ENCODE measurements at regions not wholly inside any gene's neighbourhood (a gene's known extent, or its start where the extent isn't known, plus 50 kb on each side); places are given as distances from the start of the nearest gene placed in this dataset.

DNA sequence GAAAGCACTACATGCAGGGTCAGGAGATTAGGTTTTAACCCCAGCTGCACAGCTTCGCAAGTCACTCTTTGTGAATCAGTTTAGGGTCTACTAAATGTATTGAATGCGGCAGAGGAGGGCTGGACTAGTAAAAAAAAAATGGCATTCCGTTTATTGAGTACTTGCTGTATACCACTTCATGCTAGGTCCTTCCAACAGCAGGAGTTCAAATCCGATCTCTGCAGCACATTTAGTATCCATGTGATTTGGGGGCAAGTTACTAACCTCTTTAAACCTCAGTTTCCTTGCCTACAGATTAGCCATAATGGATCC, 204.4 kb downstream of the SNCAIP start:
- no peak overlapping the region; the same call in 1 of the 2 replicates for H3K4me2 ChIP-seq (ENCODE audit: low read depth, low read length)
- H3K36me3 ChIP-seq (replicated peaks in 1 of 2; ENCODE audit: control insufficient read depth in 1 of 2, insufficient read depth in 2 of 2, low read length in 2 of 2), result no peaks in the 10 kb centered on the region
- no peak overlapping the region for H3K27ac ChIP-seq (ENCODE audit: extremely low read length, insufficient read depth, low read length)
- POLR2A ChIA-PET, result no interaction called here
- TF ChIP-seq ZNF598 (CRISPR knock-in tag; IDR thresholded peaks at IDR 0.05; ENCODE audit: borderline replicate concordance) (no peak), HIVEP1 (CRISPR knock-in tag; IDR thresholded peaks at IDR 0.05) (no peak), NFYB (CRISPR knock-in tag; IDR thresholded peaks at IDR 0.05) (no peak), ZFP36L1 (CRISPR knock-in tag; IDR thresholded peaks at IDR 0.05) (no peak), MAFK (conservative IDR thresholded peaks at IDR 0.05 in 1 of 2, IDR thresholded peaks at IDR 0.05 in 1 of 2; ENCODE audit: low read length in 2 of 2) (no peak), ZNF709 (CRISPR knock-in tag; IDR thresholded peaks at IDR 0.05) (no peak), ZNF441 (CRISPR knock-in tag; IDR thresholded peaks at IDR 0.05; ENCODE audit: borderline replicate concordance) (no peak), AKAP8 (CRISPR knock-in tag; IDR thresholded peaks at IDR 0.05) (no peak), ZSCAN5A (CRISPR knock-in tag; IDR thresholded peaks at IDR 0.05; ENCODE audit: borderline replicate concordance) (no peak), YEATS4 (CRISPR knock-in tag; IDR thresholded peaks at IDR 0.05; ENCODE audit: borderline replicate concordance) (no peak), HMG20B (CRISPR knock-in tag; conservative IDR thresholded peaks at IDR 0.05) (no peak), ZNF317 (CRISPR knock-in tag; IDR thresholded peaks at IDR 0.05) (no peak), RXRA (CRISPR knock-in tag; IDR thresholded peaks at IDR 0.05) (no peak)
- TF ChIP-seq, protein P1, sequence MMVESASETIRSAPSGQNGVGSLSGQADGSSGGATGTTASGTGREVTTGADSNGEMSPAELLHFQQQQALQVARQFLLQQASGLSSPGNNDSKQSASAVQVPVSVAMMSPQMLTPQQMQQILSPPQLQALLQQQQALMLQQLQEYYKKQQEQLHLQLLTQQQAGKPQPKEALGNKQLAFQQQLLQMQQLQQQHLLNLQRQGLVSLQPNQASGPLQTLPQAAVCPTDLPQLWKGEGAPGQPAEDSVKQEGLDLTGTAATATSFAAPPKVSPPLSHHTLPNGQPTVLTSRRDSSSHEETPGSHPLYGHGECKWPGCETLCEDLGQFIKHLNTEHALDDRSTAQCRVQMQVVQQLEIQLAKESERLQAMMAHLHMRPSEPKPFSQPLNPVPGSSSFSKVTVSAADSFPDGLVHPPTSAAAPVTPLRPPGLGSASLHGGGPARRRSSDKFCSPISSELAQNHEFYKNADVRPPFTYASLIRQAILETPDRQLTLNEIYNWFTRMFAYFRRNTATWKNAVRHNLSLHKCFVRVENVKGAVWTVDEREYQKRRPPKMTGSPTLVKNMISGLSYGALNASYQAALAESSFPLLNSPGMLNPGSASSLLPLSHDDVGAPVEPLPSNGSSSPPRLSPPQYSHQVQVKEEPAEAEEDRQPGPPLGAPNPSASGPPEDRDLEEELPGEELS (CRISPR knock-in tag; IDR thresholded peaks at IDR 0.05), result no peak
- TF ChIP-seq, protein P2, sequence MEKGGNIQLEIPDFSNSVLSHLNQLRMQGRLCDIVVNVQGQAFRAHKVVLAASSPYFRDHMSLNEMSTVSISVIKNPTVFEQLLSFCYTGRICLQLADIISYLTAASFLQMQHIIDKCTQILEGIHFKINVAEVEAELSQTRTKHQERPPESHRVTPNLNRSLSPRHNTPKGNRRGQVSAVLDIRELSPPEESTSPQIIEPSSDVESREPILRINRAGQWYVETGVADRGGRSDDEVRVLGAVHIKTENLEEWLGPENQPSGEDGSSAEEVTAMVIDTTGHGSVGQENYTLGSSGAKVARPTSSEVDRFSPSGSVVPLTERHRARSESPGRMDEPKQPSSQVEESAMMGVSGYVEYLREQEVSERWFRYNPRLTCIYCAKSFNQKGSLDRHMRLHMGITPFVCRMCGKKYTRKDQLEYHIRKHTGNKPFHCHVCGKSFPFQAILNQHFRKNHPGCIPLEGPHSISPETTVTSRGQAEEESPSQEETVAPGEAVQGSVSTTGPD (CRISPR knock-in tag; IDR thresholded peaks at IDR 0.05), result no peak
- TF ChIP-seq, protein P3, sequence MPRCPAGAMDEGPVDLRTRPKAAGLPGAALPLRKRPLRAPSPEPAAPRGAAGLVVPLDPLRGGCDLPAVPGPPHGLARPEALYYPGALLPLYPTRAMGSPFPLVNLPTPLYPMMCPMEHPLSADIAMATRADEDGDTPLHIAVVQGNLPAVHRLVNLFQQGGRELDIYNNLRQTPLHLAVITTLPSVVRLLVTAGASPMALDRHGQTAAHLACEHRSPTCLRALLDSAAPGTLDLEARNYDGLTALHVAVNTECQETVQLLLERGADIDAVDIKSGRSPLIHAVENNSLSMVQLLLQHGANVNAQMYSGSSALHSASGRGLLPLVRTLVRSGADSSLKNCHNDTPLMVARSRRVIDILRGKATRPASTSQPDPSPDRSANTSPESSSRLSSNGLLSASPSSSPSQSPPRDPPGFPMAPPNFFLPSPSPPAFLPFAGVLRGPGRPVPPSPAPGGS (CRISPR knock-in tag; IDR thresholded peaks at IDR 0.05), result no peak
- no peak overlapping the region for H3K4me3 ChIP-seq (replicated peaks in 1 of 3; ENCODE audit: insufficient read depth in 1 of 3, low read depth in 2 of 3, low read length in 3 of 3)
- CTCF ChIA-PET (ENCODE audit: low intra/inter-chr PET ratio, low total read pairs), result interaction anchor here (1.0 to 1.6 kb wide), 2 partner anchors 852 to 855 kb away, joined by 3 to 5 read pairs; no protein-coding TSS in a partner anchor
- WGBS (ENCODE audit: low lambda C conversion rate), result 12% methylated on average over 4 of the region's 4 CpGs
- peaks cover 5% of the 10 kb centered on the region; the same call in 1 of the 2 replicates for H3K4me1 ChIP-seq (ENCODE audit: insufficient read depth, low read length)
- no TSS peak for BruUV-seq (replicated peaks)
- no peaks in the 10 kb centered on the region for H3K9me3 ChIP-seq (ENCODE audit: low read length)
- no peaks in the 10 kb centered on the region for H3K79me2 ChIP-seq (ENCODE audit: insufficient read depth, low read length)
- H2AFZ ChIP-seq (ENCODE audit: low read length), result no peak overlapping the region
- H4K20me1 ChIP-seq (ENCODE audit: insufficient read depth, low read length), result no peaks in the 10 kb centered on the region
- no peaks in the 10 kb centered on the region for H3K27me3 ChIP-seq (ENCODE audit: control insufficient read depth in 1 of 2, insufficient read depth in 2 of 2, low read length in 2 of 2)
- no peak for ATAC-seq
- intact Hi-C loops (cut with micrococcal nuclease; ENCODE audit: unreplicated experiment), result loop anchor here (1.0 to 5.0 kb wide), 8 partner anchors 520 to 1094 kb away; partner anchors contain the start of genes CEP120 and PPIC
- in situ Hi-C loops (cut with HindIII; ENCODE audit: extremely low pct_ligation_motif_present, low pct_unique_long_range_greater_than_20kb), result loop anchor here (5.0 to 25.0 kb wide), 2 partner anchors 856 to 1096 kb away; no protein-coding TSS in a partner anchor
- no peak overlapping the region for H3K9ac ChIP-seq (ENCODE audit: insufficient read depth, low read depth, low read length)
- no peak for FAIRE-seq
- DNase-seq (ENCODE audit: low spot score), result no peak
